ENCODE measurements at regions not wholly inside any gene's neighbourhood (a gene's known extent, or its start where the extent isn't known, plus 50 kb on each side); places are given as distances from the start of the nearest gene placed in this dataset.
"Not testable (repeated sequence)": the region's sequence is repeated elsewhere in the genome, so short reads cannot be mapped to it uniquely, and the experiment has no call there.

DNA sequence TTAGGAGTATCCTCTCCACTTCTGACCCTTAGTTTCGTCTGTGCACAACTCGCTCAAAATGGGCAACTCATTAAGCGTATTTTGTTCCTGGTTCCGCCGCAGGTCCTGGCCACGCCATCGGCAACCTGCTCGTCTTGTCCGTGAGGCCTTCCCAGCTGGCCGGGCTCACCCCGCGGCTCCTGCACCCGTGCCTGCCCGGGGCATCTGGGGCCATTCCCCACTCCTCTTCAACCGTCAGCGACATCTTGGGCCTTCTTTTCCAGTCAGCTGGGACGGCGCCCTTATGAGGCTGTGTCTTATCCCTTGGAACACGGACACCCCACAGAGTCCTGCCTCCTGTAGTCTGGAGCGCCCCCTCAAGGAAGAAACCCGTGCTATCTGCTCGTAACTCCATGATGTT is 271.9 kb upstream of the NRSN1 start:
- TF ChIP-seq CTCF (conservative IDR thresholded peaks at IDR 0.05); ZFX (IDR thresholded peaks at IDR 0.05): not testable (repeated sequence)
